Body of pancreas (tissue), 4 donors: ENCODE measurements at regions not wholly inside any gene's neighbourhood (a gene's known extent, or its start where the extent isn't known, plus 50 kb on each side); places are given as distances from the start of the nearest gene placed in this dataset.

Experiments
- CTCF ChIP-seq, 7 experiments: fragments of 450-650 bp in 4 of 7; fragments of 200-600 bp in 3 of 7; sonication (generic) in 3 of 7; IDR thresholded peaks; one replicate each; pipeline ENCODE4 v1.5.1; 2016 to 2019; ENCODE audit warnings: antibody characterized with exemption in 7 of 7
- POLR2A ChIP-seq, 3 donors: fragments of 450-650 bp; IDR thresholded peaks; one replicate each; pipeline ENCODE4 v1.6.1; 2016; ENCODE audit warnings: antibody characterized with exemption in 3 of 3, mild to moderate bottlenecking in 2 of 3

GRCh38 chr17:20852239-20852989, 190.4 kb downstream of the USP22 start:
- no peak for TF ChIP-seq POLR2A (IDR thresholded peaks at IDR 0.05)
- no peak for TF ChIP-seq CTCF (IDR thresholded peaks at IDR 0.05)
